HFFc6 (cell line): ENCODE measurements at regions not wholly inside any gene's neighbourhood (a gene's known extent, or its start where the extent isn't known, plus 50 kb on each side); places are given as distances from the start of the nearest gene placed in this dataset.

Source experiments
- DNase-seq: peaks from one replicate; pipeline ENCODE4 v3.0.0-alpha.2; 2018
- H3K27ac Mint-ChIP-seq: 2 replicates; pipeline ENCODE4 v1.8.0; 2020; ENCODE audit warnings: mild to moderate bottlenecking, mixed read lengths
- H3K27me3 Mint-ChIP-seq: 2 replicates; pipeline ENCODE4 v1.8.0; 2021; ENCODE audit warnings: mild to moderate bottlenecking, moderate library complexity, mixed read lengths; ENCODE audit not compliant: insufficient read depth
- H3K36me3 Mint-ChIP-seq: 2 replicates; pipeline ENCODE4 v1.8.0; 2021; ENCODE audit warnings: low read depth, mixed read lengths
- H3K4me1 Mint-ChIP-seq: 2 replicates; pipeline ENCODE4 v1.8.0; 2020; ENCODE audit warnings: low read depth, mixed read lengths
- H3K4me3 Mint-ChIP-seq: 2 replicates; pipeline ENCODE4 v1.8.0; 2020; ENCODE audit warnings: mild to moderate bottlenecking, moderate library complexity, mixed read lengths
- H3K9me3 Mint-ChIP-seq: 2 replicates; pipeline ENCODE4 v1.8.0; 2020; ENCODE audit warnings: mild to moderate bottlenecking, mixed read lengths
- CTCF ChIP-seq: fragments of 200-600 bp; sonication (generic); IDR thresholded peaks from 2 replicates; pipeline ENCODE4 v1.5.0; 2021; ENCODE audit warnings: antibody characterized with exemption, mild to moderate bottlenecking

GRCh38 chr3:72426618-72427397, 421.4 kb downstream of the SHQ1 start:
- Mint-ChIP-seq H3K27ac (no peak overlapping the region), H3K4me3 (no peak overlapping the region), H3K4me1 (peaks cover 31% of the 10 kb centered on the region), H3K36me3 (peaks cover 8% of the 10 kb centered on the region), H3K27me3 (peaks cover 1% of the 10 kb centered on the region), H3K9me3 (peaks cover 8% of the 10 kb centered on the region)
- DNase-seq = no peak
- TF ChIP-seq CTCF = no peak

GRCh38 chr3:72423643-72424042, 424.6 kb downstream of the SHQ1 start:
- no peak overlapping the region for H3K27ac Mint-ChIP-seq
- H3K4me3 Mint-ChIP-seq = no peak overlapping the region
- TF ChIP-seq CTCF = no peak
- H3K9me3 Mint-ChIP-seq = peaks cover 9% of the 10 kb centered on the region
- DNase-seq = no peak
- peaks cover 10% of the 10 kb centered on the region for H3K36me3 Mint-ChIP-seq
- peaks cover 33% of the 10 kb centered on the region for H3K4me1 Mint-ChIP-seq
- H3K27me3 Mint-ChIP-seq = peaks cover 1% of the 10 kb centered on the region

GRCh38 chr3:72421786-72422185, 426.5 kb downstream of the SHQ1 start:
- DNase-seq = no peak
- H3K36me3 Mint-ChIP-seq = peaks cover 10% of the 10 kb centered on the region
- peaks cover 33% of the 10 kb centered on the region for H3K4me1 Mint-ChIP-seq
- no peak for TF ChIP-seq CTCF
- peaks cover under 1% of the 10 kb centered on the region; the same call in 1 of the 2 replicates for H3K27me3 Mint-ChIP-seq
- no peak overlapping the region for H3K27ac Mint-ChIP-seq
- H3K9me3 Mint-ChIP-seq = peaks cover 9% of the 10 kb centered on the region
- no peak overlapping the region for H3K4me3 Mint-ChIP-seq

- Mint-ChIP-seq H3K27ac (no peak overlapping the region), H3K4me3 (no peak overlapping the region), H3K9me3 (peaks cover 9% of the 10 kb centered on the region), H3K27me3 (no peaks in the 10 kb centered on the region), H3K36me3 (peaks cover 10% of the 10 kb centered on the region), H3K4me1 (peaks cover 26% of the 10 kb centered on the region)
- no peak for DNase-seq
- no peak for TF ChIP-seq CTCF
Observed at GRCh38 chr3:72421126-72421525, 427.1 kb downstream of the SHQ1 start.

- Mint-ChIP-seq H3K36me3 (peaks cover 14% of the 10 kb centered on the region), H3K9me3 (peaks cover 9% of the 10 kb centered on the region), H3K4me1 (peaks cover 20% of the 10 kb centered on the region), H3K27ac (no peak overlapping the region), H3K27me3 (no peaks in the 10 kb centered on the region), H3K4me3 (no peak overlapping the region)
- TF ChIP-seq CTCF = no peak
- DNase-seq = no peak
Observed at GRCh38 chr3:72418856-72419255, 429.4 kb downstream of the SHQ1 start.
